Cardiac fibroblast (primary cell): ENCODE measurements at regions not wholly inside any gene's neighbourhood (a gene's known extent, or its start where the extent isn't known, plus 50 kb on each side); places are given as distances from the start of the nearest gene placed in this dataset.

Source experiments
- DNase-seq, 2 donors: peaks; one replicate each; pipeline versions ENCODE4 v3.0.0 to v3.0.0-alpha.2; 2010; ENCODE audit warnings: low read depth in 2 of 2
- H3K4me3 ChIP-seq, 2 donors: replicated peaks in 1 of 2; 1 replicate in 1 of 2; 2 replicates in 1 of 2; pipeline ENCODE4 v1.5.1; 2011; ENCODE audit warnings: low read depth in 2 of 2, low read length in 2 of 2, mild to moderate bottlenecking in 2 of 2, moderate library complexity in 1 of 2
- TF ChIP-seq, protein P1 (sequence below): IDR thresholded peaks from one replicate; pipeline ENCODE4 v1.5.1; 2011; ENCODE audit warnings: low read depth, mild to moderate bottlenecking, low read length, inconsistent platforms

DNA sequence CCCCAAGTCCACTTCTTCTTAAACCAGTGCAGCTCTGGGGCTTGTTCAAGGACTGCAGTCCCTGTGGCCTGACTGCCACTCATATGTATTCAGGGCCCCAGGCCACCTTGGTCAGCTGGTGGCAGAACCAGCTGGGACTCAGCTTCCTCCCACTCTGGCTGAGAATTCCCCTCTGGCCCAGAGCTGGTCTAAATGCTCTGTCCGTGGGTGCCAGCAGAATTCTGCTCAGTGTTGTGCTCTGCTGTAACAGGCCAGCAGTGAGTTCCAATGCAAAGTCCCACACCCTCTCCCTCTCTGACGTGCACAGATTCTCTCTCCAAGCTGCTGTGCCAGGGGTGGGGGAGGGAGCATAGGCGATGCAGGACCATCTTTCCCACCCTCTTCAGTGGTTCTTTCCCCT is 210.4 kb upstream of the RGS6 start:
- no peak overlapping the region for H3K4me3 ChIP-seq
- no peak for DNase-seq
- TF ChIP-seq, protein P1, sequence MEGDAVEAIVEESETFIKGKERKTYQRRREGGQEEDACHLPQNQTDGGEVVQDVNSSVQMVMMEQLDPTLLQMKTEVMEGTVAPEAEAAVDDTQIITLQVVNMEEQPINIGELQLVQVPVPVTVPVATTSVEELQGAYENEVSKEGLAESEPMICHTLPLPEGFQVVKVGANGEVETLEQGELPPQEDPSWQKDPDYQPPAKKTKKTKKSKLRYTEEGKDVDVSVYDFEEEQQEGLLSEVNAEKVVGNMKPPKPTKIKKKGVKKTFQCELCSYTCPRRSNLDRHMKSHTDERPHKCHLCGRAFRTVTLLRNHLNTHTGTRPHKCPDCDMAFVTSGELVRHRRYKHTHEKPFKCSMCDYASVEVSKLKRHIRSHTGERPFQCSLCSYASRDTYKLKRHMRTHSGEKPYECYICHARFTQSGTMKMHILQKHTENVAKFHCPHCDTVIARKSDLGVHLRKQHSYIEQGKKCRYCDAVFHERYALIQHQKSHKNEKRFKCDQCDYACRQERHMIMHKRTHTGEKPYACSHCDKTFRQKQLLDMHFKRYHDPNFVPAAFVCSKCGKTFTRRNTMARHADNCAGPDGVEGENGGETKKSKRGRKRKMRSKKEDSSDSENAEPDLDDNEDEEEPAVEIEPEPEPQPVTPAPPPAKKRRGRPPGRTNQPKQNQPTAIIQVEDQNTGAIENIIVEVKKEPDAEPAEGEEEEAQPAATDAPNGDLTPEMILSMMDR: no peak

DNA sequence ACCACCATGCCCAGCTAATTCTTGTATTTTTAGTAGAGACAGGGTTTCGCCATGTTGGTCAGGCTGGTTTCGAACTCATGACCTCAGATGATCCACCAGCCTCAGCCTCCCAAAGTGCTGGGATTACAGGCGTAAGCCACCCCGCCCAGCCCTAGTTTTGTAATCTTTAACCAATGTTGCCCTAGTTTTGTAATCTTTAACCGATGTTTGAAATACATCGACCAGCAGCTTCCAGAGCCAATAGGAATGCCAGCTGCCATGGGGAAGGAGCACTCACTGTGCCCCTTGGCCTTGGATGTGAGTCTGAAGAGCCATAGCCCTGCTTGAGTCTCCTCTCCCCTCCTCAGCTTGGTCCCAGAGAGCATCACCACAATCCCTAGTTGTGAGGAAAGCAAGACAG is 209.3 kb upstream of the RGS6 start:
- TF ChIP-seq, protein P1: no peak
- DNase-seq: no peak
- H3K4me3 ChIP-seq: no peak overlapping the region

DNA sequence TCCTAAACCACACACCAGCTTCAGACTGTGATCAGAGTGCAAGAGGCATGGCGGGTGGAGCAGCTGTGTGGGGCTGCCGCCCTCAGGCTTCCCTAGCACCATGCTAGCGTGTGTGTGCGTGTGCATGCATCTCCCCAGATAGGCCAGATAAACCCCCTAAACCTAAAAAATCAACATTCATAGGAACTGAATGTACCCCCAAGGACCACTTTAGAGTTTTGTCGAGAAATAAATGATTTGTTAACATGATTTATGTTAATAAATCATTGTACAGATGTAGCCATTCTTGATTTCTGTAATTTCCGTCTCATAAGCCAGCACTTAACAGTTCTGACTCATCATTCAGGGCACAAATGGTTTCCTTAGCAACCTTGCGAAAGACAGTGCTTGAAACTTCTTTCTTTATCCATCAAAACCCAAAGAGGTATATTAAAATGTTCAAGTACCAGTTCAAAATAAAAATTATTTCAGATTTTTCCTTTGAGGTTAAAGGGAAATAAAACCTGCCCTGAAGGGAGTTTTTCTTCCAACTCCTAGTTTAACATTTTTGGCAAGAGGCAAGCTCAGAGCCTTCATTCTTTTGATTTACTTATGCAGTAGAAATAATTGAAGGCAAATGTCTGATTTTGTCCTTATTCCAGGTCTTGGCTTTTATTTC is 206.2 kb upstream of the RGS6 start:
- TF ChIP-seq, protein P1: no peak
- DNase-seq: peak; percentile 81 to 87
- no peak overlapping the region for H3K4me3 ChIP-seq

DNA sequence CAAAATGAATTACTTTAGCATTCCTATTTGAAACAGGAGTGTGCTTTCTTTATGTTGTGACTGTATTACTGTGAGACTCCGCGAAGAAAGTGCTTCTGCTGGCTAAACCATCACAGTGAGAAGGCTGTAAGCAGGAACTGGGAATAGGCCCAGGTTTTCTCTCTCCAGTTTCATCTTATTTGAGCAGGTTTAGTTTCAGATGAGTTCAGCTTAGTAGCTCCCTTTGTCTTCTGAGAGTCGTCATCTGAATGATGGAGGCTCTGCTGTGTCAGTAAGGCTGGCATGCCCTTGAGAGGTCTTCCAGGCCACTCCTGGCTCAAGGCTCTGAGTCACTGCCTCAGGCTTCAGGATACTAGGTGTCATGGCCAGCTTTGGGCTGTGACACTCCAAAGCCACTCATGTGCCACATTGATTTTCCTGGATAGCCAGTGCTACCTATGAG is 205.6 kb upstream of the RGS6 start:
- no peak for DNase-seq
- H3K4me3 ChIP-seq: no peak overlapping the region
- TF ChIP-seq, protein P1: no peak

DNA sequence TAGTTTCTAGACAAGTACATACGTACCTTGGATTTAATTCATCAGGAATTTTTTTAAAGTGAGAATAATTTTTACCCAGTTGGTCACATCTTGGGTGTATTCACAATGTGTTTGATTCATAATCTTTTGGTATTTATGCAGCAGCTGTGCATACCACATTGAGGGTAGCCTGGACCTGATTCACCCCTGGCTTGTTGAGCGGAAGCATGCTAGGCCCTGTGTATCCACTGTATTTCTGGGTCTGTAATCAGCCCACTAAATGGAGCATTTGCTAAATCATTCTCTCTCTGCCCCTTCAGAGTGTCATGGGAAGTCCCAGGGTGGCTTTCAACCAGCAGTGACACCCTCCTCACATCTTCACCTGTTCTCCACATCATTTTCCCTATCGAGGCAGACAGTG is 203.8 kb upstream of the RGS6 start:
- TF ChIP-seq, protein P1: no peak
- H3K4me3 ChIP-seq: no peak overlapping the region
- DNase-seq: no peak

DNA sequence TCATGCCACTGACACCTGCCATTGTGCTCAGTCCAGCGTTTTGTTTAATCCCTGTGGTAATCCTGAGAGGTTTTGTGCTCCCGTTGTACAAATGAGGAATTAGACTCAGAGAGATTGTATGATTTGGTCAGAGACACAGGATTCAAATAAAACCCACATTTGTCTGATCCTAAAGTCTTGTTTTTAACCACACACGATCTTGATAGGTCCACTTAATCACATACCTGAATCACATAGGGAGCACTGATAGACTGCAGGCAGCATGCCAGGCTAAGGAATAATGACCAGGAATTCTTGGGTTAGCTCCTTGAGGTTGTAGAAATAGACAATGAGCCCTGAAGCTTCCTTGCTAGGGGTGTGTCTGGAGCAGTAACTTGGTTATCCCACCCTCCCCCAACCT is 202.6 kb upstream of the RGS6 start:
- no peak overlapping the region for H3K4me3 ChIP-seq
- DNase-seq: no peak
- TF ChIP-seq, protein P1: no peak

DNA sequence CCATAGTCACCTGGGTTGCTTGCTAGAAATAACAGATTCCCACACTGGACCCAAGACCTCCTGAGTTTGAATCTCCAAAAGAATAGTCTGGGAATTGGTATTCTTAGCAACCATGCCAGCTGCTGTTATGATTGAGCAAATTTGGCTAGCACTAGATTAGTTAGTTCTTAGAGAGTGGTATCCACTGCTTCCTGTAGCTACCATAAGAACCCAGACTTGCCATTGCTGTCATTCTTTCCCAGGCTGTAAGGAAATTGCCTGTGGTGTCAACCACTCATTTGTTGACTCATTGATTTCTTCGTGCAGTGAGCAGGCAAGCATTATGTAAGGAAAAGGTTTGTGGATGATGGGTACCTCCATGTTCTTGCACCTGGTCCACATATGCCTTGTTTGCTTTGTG is 201.8 kb upstream of the RGS6 start:
- TF ChIP-seq, protein P1: no peak
- no peak overlapping the region for H3K4me3 ChIP-seq
- no peak for DNase-seq
